PC-3 (cell line): ENCODE measurements at regions not wholly inside any gene's neighbourhood (a gene's known extent, or its start where the extent isn't known, plus 50 kb on each side); places are given as distances from the start of the nearest gene placed in this dataset.

Experiments used
- ATAC-seq: fragments of 200-7000 bp; cut with Tn5 transposase; 2 replicates; pipeline ENCODE4 v1.9.1; 2020; ENCODE audit warnings: mild to moderate bottlenecking, moderate library complexity
- BruUV-seq: library from RNA; stranded (reverse); fragments of 400-500 nt; replicated peaks from 2 replicates; lab custom pipeline; 2021; lab: Mats Ljungman, UMichigan
- CTCF ChIA-PET: fragments of 300-600 bp; sonication (Branson Sonifier 250); formaldehyde crosslinking; loops from one replicate; lab custom pipeline; 2022; ENCODE audit warnings: antibody characterized with exemption; lab: Charles Lee
- POLR2A ChIA-PET: fragments of 300-600 bp; sonication (Branson Sonifier 250); formaldehyde crosslinking; loops from one replicate; lab custom pipeline; 2022; ENCODE audit warnings: antibody characterized with exemption; ENCODE audit not compliant: unreplicated experiment; lab: Charles Lee
- DNase-seq: peaks from one replicate; pipeline ENCODE4 v3.0.0-alpha.2; 2015
- H2AFZ ChIP-seq: fragments of 300-600 bp; sonication (generic); 2 replicates; pipeline ENCODE4 v1.6.0; 2016; ENCODE audit warnings: antibody characterized with exemption, low read length
- H3F3A ChIP-seq: fragments of 300-600 bp; sonication (generic); one replicate; pipeline ENCODE4 v1.6.0; 2017; ENCODE audit warnings: antibody characterized with exemption, low read length, control low read depth, mild to moderate bottlenecking; ENCODE audit not compliant: unreplicated experiment
- H3K27ac ChIP-seq: fragments of 300-600 bp; sonication (generic); 2 replicates; pipeline ENCODE4 v1.5.1; 2016; ENCODE audit warnings: mild to moderate bottlenecking, low read length
- H3K27me3 ChIP-seq: fragments of 300-600 bp; sonication (generic); 2 replicates; pipeline ENCODE4 v1.6.1; 2016; ENCODE audit warnings: low read length, mixed read lengths
- H3K36me3 ChIP-seq: fragments of 300-600 bp; sonication (generic); 2 replicates; pipeline ENCODE4 v1.6.1; 2016; ENCODE audit warnings: low read depth, mixed run types, low read length, mixed read lengths
- H3K4me1 ChIP-seq: fragments of 300-600 bp; sonication (generic); 2 replicates; pipeline ENCODE4 v1.5.1; 2016; ENCODE audit warnings: low read length; ENCODE audit not compliant: insufficient read depth
- H3K4me2 ChIP-seq: fragments of 300-600 bp; sonication (generic); 2 replicates; pipeline ENCODE4 v1.6.0; 2016; ENCODE audit warnings: low read length
- H3K4me3 ChIP-seq: fragments of 300-600 bp; sonication (generic); 2 replicates; pipeline ENCODE4 v1.5.1; 2016; ENCODE audit warnings: mild to moderate bottlenecking, low read length, mixed read lengths
- H3K79me2 ChIP-seq: fragments of 300-600 bp; sonication (generic); 2 replicates; pipeline ENCODE4 v1.6.1; 2017; ENCODE audit warnings: low read length, mixed read lengths
- H3K9ac ChIP-seq: fragments of 300-600 bp; sonication (generic); 2 replicates; pipeline ENCODE4 v1.6.0; 2016; ENCODE audit warnings: mild to moderate bottlenecking, low read length
- H3K9me2 ChIP-seq: fragments of 300-600 bp; sonication (generic); replicated peaks from 2 replicates; pipeline ENCODE4 v1.6.1; 2016; ENCODE audit warnings: mixed run types, low read length, mixed read lengths
- H3K9me3 ChIP-seq: fragments of 300-600 bp; sonication (generic); 2 replicates; pipeline ENCODE4 v1.6.1; 2016; ENCODE audit warnings: low read length, mixed read lengths
- H4K20me1 ChIP-seq: fragments of 300-600 bp; sonication (generic); 2 replicates; pipeline ENCODE4 v1.6.1; 2016; ENCODE audit warnings: low read length, mixed read lengths
- EZH2 ChIP-seq: fragments of 300-600 bp; sonication (generic); IDR thresholded peaks from one replicate; pipeline ENCODE4 v1.6.1; 2017; ENCODE audit warnings: antibody characterized with exemption, mild to moderate bottlenecking, low read length; ENCODE audit not compliant: unreplicated experiment
- EZH2phosphoT487 ChIP-seq: fragments of 300-600 bp; sonication (generic); IDR thresholded peaks from 2 replicates; pipeline ENCODE4 v1.6.1; 2018; ENCODE audit warnings: mild to moderate bottlenecking, antibody characterized with exemption, low read length, borderline replicate concordance
- intact Hi-C: fragments of 100-400 bp; cut with micrococcal nuclease; formaldehyde crosslinking; loops from 2 replicates; pipeline ENCODE4 v1.9.0; 2023
- TF ChIP-seq, protein P1 (sequence below): fragments of 300-600 bp; sonication (generic); conservative IDR thresholded peaks from 2 replicates; pipeline ENCODE4 v1.5.1; 2017; ENCODE audit warnings: antibody characterized with exemption, low read depth, mild to moderate bottlenecking, low read length

DNA sequence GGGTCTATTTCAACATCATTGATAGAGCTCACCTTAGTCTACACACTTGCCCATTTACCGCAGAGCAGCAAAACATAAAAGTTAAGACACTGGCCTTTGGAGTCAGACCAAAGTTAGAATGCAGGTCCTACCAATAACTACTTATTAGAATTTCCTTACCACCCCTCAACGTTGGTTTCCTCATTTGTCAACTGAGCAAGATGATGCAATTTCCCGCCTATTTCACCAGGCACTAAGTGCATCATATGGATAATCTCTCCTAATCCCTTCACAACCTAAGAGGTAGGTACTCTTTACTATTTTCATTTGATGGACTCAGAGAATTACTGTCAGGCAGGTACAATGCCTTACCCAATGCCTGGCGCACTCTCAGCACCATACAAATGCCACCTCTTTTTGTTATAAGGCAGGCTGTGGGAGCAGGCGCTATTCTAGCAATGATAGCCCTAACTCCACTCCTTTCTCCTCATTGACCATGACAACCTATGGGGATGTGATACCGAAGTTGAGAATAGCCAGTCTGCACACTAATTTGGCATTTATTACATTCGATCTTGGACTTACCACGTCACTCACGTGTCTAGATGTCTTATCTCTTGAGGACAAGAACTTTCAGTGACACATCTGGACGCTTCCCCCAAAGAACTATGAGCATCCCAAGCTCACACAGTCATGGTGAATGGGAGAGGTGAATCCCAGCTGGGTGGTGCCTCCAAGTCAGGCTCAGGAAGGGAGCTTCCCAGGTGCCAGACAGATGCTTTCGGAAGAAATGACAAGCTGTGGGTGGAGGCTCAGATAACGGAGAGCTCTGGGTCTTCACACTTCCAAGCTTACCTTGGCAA is 128.1 kb upstream of the STMND1 start:
- no peaks in the 10 kb centered on the region for H3K9me3 ChIP-seq
- H3K4me3 ChIP-seq, result no peak overlapping the region
- ATAC-seq (no peak), DNase-seq (no peak)
- BruUV-seq, result no TSS peak
- intact Hi-C loops, result no loop called here
- H3K27ac ChIP-seq, result no peak overlapping the region
- H3K79me2 ChIP-seq, result no peaks in the 10 kb centered on the region
- no peaks in the 10 kb centered on the region for H3F3A ChIP-seq
- H3K9me2 ChIP-seq, result no peaks in the 10 kb centered on the region
- peaks cover 29% of the 10 kb centered on the region for H3K27me3 ChIP-seq
- H4K20me1 ChIP-seq, result no peaks in the 10 kb centered on the region
- TF ChIP-seq, protein P1, sequence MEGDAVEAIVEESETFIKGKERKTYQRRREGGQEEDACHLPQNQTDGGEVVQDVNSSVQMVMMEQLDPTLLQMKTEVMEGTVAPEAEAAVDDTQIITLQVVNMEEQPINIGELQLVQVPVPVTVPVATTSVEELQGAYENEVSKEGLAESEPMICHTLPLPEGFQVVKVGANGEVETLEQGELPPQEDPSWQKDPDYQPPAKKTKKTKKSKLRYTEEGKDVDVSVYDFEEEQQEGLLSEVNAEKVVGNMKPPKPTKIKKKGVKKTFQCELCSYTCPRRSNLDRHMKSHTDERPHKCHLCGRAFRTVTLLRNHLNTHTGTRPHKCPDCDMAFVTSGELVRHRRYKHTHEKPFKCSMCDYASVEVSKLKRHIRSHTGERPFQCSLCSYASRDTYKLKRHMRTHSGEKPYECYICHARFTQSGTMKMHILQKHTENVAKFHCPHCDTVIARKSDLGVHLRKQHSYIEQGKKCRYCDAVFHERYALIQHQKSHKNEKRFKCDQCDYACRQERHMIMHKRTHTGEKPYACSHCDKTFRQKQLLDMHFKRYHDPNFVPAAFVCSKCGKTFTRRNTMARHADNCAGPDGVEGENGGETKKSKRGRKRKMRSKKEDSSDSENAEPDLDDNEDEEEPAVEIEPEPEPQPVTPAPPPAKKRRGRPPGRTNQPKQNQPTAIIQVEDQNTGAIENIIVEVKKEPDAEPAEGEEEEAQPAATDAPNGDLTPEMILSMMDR, result no peak
- TF ChIP-seq EZH2phosphoT487, result no peak
- no peak for TF ChIP-seq EZH2
- no peak overlapping the region for H3K4me2 ChIP-seq
- no peak overlapping the region for H2AFZ ChIP-seq
- ChIA-PET CTCF (no interaction called here), POLR2A (no interaction called here)
- no peaks in the 10 kb centered on the region for H3K4me1 ChIP-seq
- H3K36me3 ChIP-seq, result no peaks in the 10 kb centered on the region
- H3K9ac ChIP-seq, result no peak overlapping the region

DNA sequence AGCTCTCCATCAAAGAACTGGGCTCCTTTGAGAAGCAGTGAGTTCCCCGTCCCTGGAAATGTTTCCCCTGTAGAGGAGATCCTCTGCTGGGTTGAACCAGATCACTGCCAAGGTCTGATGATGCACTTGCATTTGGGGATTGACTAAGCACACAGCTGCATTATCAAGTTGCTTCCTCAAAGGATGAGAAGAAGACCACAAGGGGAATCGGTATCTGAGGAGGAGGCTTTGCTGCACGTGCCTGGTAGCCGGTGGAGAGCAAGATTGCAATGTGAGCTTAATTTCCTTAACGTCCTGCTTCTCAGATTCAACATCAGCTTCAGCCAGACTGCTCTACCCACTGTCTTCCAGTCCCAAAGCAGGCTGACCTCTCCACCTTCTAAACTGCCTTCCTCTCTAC is 128.8 kb upstream of the STMND1 start:
- H3K27ac ChIP-seq, result no peak overlapping the region
- DNase-seq (no peak), ATAC-seq (no peak)
- no peaks in the 10 kb centered on the region for H3K4me1 ChIP-seq
- H2AFZ ChIP-seq, result no peak overlapping the region
- TF ChIP-seq, protein P1, result no peak
- TF ChIP-seq EZH2 (no peak), EZH2phosphoT487 (no peak)
- no peaks in the 10 kb centered on the region for H3F3A ChIP-seq
- no TSS peak for BruUV-seq
- no peak overlapping the region for H3K9ac ChIP-seq
- H3K9me3 ChIP-seq, result no peaks in the 10 kb centered on the region
- no peaks in the 10 kb centered on the region for H3K36me3 ChIP-seq
- no peaks in the 10 kb centered on the region for H3K9me2 ChIP-seq
- intact Hi-C loops, result no loop called here
- no peak overlapping the region for H3K4me3 ChIP-seq
- H3K27me3 ChIP-seq, result peaks cover 29% of the 10 kb centered on the region
- CTCF ChIA-PET, result no interaction called here
- POLR2A ChIA-PET, result no interaction called here
- no peaks in the 10 kb centered on the region for H3K79me2 ChIP-seq
- H4K20me1 ChIP-seq, result no peaks in the 10 kb centered on the region
- no peak overlapping the region for H3K4me2 ChIP-seq

DNA sequence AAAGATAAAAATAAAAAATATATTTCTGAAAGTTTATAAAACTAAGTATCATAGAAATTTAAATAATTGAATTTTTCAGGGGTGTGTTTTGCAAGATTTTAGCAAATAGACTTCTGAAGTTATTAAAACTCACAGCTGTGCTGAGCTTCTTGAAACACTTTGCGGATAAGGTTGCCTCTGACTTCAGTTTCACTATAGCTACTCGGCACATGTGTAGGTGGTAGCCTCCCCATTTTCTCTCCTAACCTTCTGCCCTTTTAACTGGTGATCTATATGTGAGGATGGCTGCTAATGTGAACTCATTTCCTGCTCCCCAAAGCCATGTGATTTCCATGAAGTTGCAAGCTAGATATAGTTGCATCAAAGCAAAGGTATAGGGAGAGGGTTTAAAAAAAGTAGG is 129.3 kb upstream of the STMND1 start:
- H3K79me2 ChIP-seq, result no peaks in the 10 kb centered on the region
- H3K27ac ChIP-seq, result no peak overlapping the region
- intact Hi-C loops, result no loop called here
- ChIA-PET POLR2A (no interaction called here), CTCF (no interaction called here)
- no peaks in the 10 kb centered on the region for H3K36me3 ChIP-seq
- H3K9ac ChIP-seq, result no peak overlapping the region
- no peak for DNase-seq
- no peaks in the 10 kb centered on the region for H3K4me1 ChIP-seq
- H3K4me3 ChIP-seq, result no peak overlapping the region
- H3K9me3 ChIP-seq, result no peaks in the 10 kb centered on the region
- no peak overlapping the region for H2AFZ ChIP-seq
- H3K27me3 ChIP-seq, result peaks cover 29% of the 10 kb centered on the region
- H3K9me2 ChIP-seq, result no peaks in the 10 kb centered on the region
- H4K20me1 ChIP-seq, result no peaks in the 10 kb centered on the region
- ATAC-seq, result no peak
- TF ChIP-seq, protein P1, result no peak
- BruUV-seq, result no TSS peak
- no peak overlapping the region for H3K4me2 ChIP-seq
- no peaks in the 10 kb centered on the region for H3F3A ChIP-seq
